ENCODE measurements at regions not wholly inside any gene's neighbourhood (a gene's known extent, or its start where the extent isn't known, plus 50 kb on each side); places are given as distances from the start of the nearest gene placed in this dataset.

- Mint-ChIP-seq H3K36me3 (no peaks in the 10 kb centered on the region), H3K4me1 (peaks cover 12% of the 10 kb centered on the region), H3K27me3 (ENCODE audit: low read depth) (no peaks in the 10 kb centered on the region), H3K9me3 (no peaks in the 10 kb centered on the region), H3K4me3 (no peak overlapping the region), H3K27ac (no peak overlapping the region)
- no peak for DNase-seq (ENCODE audit: low spot score)
- ATAC-seq: no peak
- POLR2A ChIA-PET: no interaction called here
- TF ChIP-seq ZNF416 (CRISPR knock-in tag; IDR thresholded peaks at IDR 0.05) (no peak), ATF3 (CRISPR knock-in tag; conservative IDR thresholded peaks at IDR 0.05) (no peak), MLX (CRISPR knock-in tag; IDR thresholded peaks at IDR 0.05) (no peak), GABPB1 (CRISPR knock-in tag; IDR thresholded peaks at IDR 0.05) (no peak), FOXP4 (CRISPR knock-in tag; IDR thresholded peaks at IDR 0.05) (no peak), CREB1 (CRISPR knock-in tag; IDR thresholded peaks at IDR 0.05) (no peak), KAT7 (CRISPR knock-in tag; IDR thresholded peaks at IDR 0.05; ENCODE audit: borderline replicate concordance) (no peak), ELF4 (CRISPR knock-in tag; IDR thresholded peaks at IDR 0.05; ENCODE audit: low read depth) (no peak), ZNF671 (CRISPR knock-in tag; IDR thresholded peaks at IDR 0.05) (no peak), OVOL2 (CRISPR knock-in tag; IDR thresholded peaks at IDR 0.05; ENCODE audit: borderline replicate concordance) (no peak)
- CTCF ChIA-PET: no interaction called here
These were observed 68.0 kb upstream of the RAB6C start for GRCh38 chr2:129911363-129912065.

GRCh38 chr2:129912066-129912820 is 67.2 kb upstream of the RAB6C start:
- DNase-seq (ENCODE audit: low spot score): no peak

More at GRCh38 chr2:129912066-129912820, 67.2 kb upstream of the RAB6C start:
- H3K27me3 Mint-ChIP-seq (ENCODE audit: low read depth): no peaks in the 10 kb centered on the region
- H3K9me3 Mint-ChIP-seq: peaks cover under 1% of the 10 kb centered on the region
- CTCF ChIA-PET: interaction anchor here (0.8 kb wide), 1 partner anchor 10 kb away, joined by 3 read pairs; no protein-coding TSS in a partner anchor
- H3K4me3 Mint-ChIP-seq: no peak overlapping the region
- no peak for TF ChIP-seq MXD4 (CRISPR knock-in tag; IDR thresholded peaks at IDR 0.05; ENCODE audit: borderline replicate concordance)
- TF ChIP-seq NFYB (CRISPR knock-in tag; conservative IDR thresholded peaks at IDR 0.05; ENCODE audit: low read depth): no peak
- no peak for TF ChIP-seq TEAD4 (CRISPR knock-in tag; IDR thresholded peaks at IDR 0.05)
- no peak for TF ChIP-seq CTCF (IDR thresholded peaks at IDR 0.05)
- TF ChIP-seq GTF2I (CRISPR knock-in tag; conservative IDR thresholded peaks at IDR 0.05): no peak
- TF ChIP-seq HMGXB4 (CRISPR knock-in tag; IDR thresholded peaks at IDR 0.05): no peak
- peaks cover 12% of the 10 kb centered on the region for H3K4me1 Mint-ChIP-seq
- no peaks in the 10 kb centered on the region for H3K36me3 Mint-ChIP-seq
- H3K27ac Mint-ChIP-seq: no peak overlapping the region
- POLR2A ChIA-PET: no interaction called here
- ATAC-seq: no peak; the same call in 1 of the 2 replicates
